ENCODE measurements at regions not wholly inside any gene's neighbourhood (a gene's known extent, or its start where the extent isn't known, plus 50 kb on each side); places are given as distances from the start of the nearest gene placed in this dataset.

DNA sequence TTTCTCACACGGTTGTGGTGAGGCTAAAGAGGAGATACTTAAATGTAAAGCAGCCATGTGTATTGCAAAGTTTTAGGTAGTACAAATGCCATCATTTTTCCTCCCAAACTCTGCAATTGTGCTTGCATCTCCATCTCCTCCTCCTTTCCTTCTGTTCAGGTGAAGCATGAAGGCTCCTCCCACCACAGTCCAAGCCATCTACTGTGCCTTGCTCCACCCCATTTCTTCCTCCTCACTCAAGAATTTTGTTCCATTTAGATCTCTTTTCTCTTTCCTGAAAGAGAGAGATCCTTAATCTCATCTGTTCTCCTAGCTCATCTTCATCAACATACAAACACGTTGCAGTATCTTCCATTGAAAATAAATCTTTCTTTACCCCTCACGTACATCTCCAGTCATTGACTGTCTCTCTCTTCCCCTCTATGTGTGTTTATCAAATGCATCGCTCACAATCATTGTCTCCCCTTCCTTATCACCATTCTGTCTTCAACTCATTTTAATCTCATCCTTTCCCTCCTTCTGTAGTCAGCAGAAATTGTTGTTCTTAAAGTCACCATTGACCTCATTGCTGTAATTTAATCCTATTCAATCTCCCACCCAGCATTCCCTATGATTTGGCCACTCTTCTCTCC, 392.1 kb downstream of the RAD51AP2 start:
- Histone ChIP-seq H3K4me1 (ENCODE audit: control insufficient read depth in 2 of 3, insufficient read depth in 2 of 3, low read depth in 1 of 3, low read length in 3 of 3) (no peaks in the 10 kb centered on the region), H3K9me3 (ENCODE audit: control insufficient read depth in 2 of 3, insufficient read depth in 1 of 3, low read length in 3 of 3) (no peaks in the 10 kb centered on the region), H3K9ac (ENCODE audit: low read length in 3 of 3) (no peak overlapping the region), H3K27me3 (ENCODE audit: control insufficient read depth, insufficient read depth, low read length) (no peaks in the 10 kb centered on the region), H3K36me3 (ENCODE audit: control insufficient read depth in 2 of 3, insufficient read depth in 3 of 3, low read length in 3 of 3) (no peaks in the 10 kb centered on the region), H3K27ac (ENCODE audit: low read depth in 2 of 2, low read length in 2 of 2) (no peak overlapping the region), H3K4me3 (ENCODE audit: low read length in 3 of 3) (no peak overlapping the region)
- FAIRE-seq = no peak
- TF ChIP-seq, protein P1, sequence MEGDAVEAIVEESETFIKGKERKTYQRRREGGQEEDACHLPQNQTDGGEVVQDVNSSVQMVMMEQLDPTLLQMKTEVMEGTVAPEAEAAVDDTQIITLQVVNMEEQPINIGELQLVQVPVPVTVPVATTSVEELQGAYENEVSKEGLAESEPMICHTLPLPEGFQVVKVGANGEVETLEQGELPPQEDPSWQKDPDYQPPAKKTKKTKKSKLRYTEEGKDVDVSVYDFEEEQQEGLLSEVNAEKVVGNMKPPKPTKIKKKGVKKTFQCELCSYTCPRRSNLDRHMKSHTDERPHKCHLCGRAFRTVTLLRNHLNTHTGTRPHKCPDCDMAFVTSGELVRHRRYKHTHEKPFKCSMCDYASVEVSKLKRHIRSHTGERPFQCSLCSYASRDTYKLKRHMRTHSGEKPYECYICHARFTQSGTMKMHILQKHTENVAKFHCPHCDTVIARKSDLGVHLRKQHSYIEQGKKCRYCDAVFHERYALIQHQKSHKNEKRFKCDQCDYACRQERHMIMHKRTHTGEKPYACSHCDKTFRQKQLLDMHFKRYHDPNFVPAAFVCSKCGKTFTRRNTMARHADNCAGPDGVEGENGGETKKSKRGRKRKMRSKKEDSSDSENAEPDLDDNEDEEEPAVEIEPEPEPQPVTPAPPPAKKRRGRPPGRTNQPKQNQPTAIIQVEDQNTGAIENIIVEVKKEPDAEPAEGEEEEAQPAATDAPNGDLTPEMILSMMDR (IDR thresholded peaks at IDR 0.05; ENCODE audit: borderline replicate concordance, extremely low read depth, insufficient read depth) = no peak
- intact Hi-C loops (cut with DNase I) = no loop called here
- DNase-seq = no peak

DNA sequence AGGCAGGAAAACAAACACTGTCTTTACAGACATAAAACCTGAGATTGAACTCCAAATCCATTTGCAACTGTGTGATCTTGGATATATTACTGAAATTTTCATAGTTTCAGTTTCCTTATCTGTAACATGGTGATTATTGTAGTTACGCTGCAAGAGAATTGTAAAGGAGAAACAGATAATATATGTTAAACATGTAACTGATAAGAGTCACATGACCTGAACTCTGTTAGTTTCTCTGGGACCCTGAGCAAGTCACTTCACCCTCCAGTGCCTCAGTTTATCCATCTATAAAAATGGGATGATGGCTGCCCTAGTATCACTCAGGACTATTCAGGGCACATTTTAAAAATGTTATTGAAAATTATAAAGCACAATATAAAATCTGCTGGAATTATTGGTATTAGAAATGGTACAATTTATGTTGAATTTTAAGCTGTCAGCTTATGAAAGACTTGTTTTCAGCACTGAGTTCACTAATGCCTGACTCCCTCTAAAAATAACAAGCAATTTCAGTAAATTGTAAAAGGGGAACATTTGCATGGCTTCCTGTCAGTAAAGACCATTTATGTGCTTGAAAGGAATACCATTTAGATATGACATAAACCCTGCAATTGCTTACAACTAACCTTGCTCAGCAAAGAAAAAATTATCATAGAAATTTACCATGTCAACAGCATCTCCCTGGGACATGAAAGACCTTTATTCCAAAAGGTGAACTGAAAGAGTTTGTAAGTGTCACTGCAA, 393.5 kb downstream of the RAD51AP2 start:
- no peak for DNase-seq
- Histone ChIP-seq H3K27ac (ENCODE audit: low read depth in 2 of 2, low read length in 2 of 2) (no peak overlapping the region), H3K4me3 (ENCODE audit: low read length in 3 of 3) (no peak overlapping the region), H3K27me3 (ENCODE audit: control insufficient read depth, insufficient read depth, low read length) (no peaks in the 10 kb centered on the region), H3K9ac (ENCODE audit: low read length in 3 of 3) (no peak overlapping the region), H3K36me3 (ENCODE audit: control insufficient read depth in 2 of 3, insufficient read depth in 3 of 3, low read length in 3 of 3) (no peaks in the 10 kb centered on the region), H3K9me3 (ENCODE audit: control insufficient read depth in 2 of 3, insufficient read depth in 1 of 3, low read length in 3 of 3) (no peaks in the 10 kb centered on the region), H3K4me1 (ENCODE audit: control insufficient read depth in 2 of 3, insufficient read depth in 2 of 3, low read depth in 1 of 3, low read length in 3 of 3) (no peaks in the 10 kb centered on the region)
- TF ChIP-seq, protein P1 (IDR thresholded peaks at IDR 0.05; ENCODE audit: borderline replicate concordance, extremely low read depth, insufficient read depth) = no peak
- intact Hi-C loops (cut with DNase I) = no loop called here
- FAIRE-seq = no peak

DNA sequence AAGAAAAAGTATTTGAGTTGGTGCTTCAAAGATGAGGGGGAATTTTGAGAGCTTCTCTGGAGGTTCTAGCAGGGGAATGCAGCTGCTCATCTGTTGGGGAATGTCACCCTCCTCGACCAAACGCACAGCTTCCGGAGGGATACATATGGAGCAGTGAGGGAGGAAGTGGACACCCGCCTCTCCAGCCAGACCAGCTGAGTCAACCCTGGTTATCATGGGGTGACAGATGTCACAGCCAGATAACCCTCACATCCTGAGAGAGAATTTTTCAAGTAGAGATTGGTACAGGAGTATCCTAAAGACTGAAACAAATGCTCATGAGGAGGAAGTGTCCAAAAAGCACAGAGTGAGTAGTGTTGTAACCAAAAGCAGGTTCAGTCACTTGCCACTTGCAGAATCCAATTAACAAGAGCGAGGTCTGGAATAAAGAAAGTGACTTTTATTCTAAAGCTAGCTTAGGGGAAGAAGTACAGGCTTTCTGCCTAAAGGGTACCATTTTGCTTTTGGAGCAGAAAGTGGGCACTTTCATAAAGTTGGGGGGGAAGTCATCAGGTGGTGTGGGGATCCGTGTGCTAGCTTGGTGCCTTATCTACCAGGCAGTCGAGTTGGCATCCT, 395.2 kb downstream of the RAD51AP2 start:
- intact Hi-C loops (cut with DNase I) = no loop called here
- Histone ChIP-seq H3K4me3 (ENCODE audit: low read length in 3 of 3) (no peak overlapping the region), H3K27ac (ENCODE audit: low read depth in 2 of 2, low read length in 2 of 2) (no peak overlapping the region), H3K9me3 (ENCODE audit: control insufficient read depth in 2 of 3, insufficient read depth in 1 of 3, low read length in 3 of 3) (no peaks in the 10 kb centered on the region), H3K27me3 (ENCODE audit: control insufficient read depth, insufficient read depth, low read length) (no peaks in the 10 kb centered on the region), H3K4me1 (ENCODE audit: control insufficient read depth in 2 of 3, insufficient read depth in 2 of 3, low read depth in 1 of 3, low read length in 3 of 3) (no peaks in the 10 kb centered on the region), H3K9ac (ENCODE audit: low read length in 3 of 3) (no peak overlapping the region), H3K36me3 (ENCODE audit: control insufficient read depth in 2 of 3, insufficient read depth in 3 of 3, low read length in 3 of 3) (no peaks in the 10 kb centered on the region)
- DNase-seq (peak in 1 of 5 donors; percentile 7), FAIRE-seq (no peak)
- TF ChIP-seq, protein P1 (IDR thresholded peaks at IDR 0.05; ENCODE audit: borderline replicate concordance, extremely low read depth, insufficient read depth) = no peak
